Ectodermal cell (in vitro differentiated cells): ENCODE measurements at regions not wholly inside any gene's neighbourhood (a gene's known extent, or its start where the extent isn't known, plus 50 kb on each side); places are given as distances from the start of the nearest gene placed in this dataset.

ENCODE experiments used
- H3K27ac ChIP-seq: 2 replicates; pipeline ENCODE4 v1.7.0; 2013; ENCODE audit warnings: mild to moderate bottlenecking, low read depth, low read length; ENCODE audit not compliant: insufficient read depth, poor library complexity, severe bottlenecking
- H3K27me3 ChIP-seq: 2 replicates; pipeline ENCODE4 v1.7.0; 2013; ENCODE audit warnings: mild to moderate bottlenecking, low read length; ENCODE audit not compliant: insufficient read depth, control insufficient read depth, poor library complexity, severe bottlenecking
- H3K36me3 ChIP-seq: one replicate; pipeline ENCODE4 v1.7.0; 2013; ENCODE audit warnings: low read length; ENCODE audit not compliant: control insufficient read depth, insufficient read depth
- H3K4me1 ChIP-seq: one replicate; pipeline ENCODE4 v1.7.0; 2013; ENCODE audit warnings: low read length; ENCODE audit not compliant: control insufficient read depth, insufficient read depth
- H3K4me3 ChIP-seq: 2 replicates; pipeline ENCODE4 v1.7.0; 2013; ENCODE audit warnings: low read depth, low read length, control low read depth; ENCODE audit not compliant: insufficient read depth
- H3K9me3 ChIP-seq: 2 replicates; pipeline ENCODE4 v1.7.0; 2013; ENCODE audit warnings: mild to moderate bottlenecking, low read length, moderate library complexity; ENCODE audit not compliant: control insufficient read depth
- WGBS, 2 experiments: methylation state at CpG; one replicate each; pipeline ENCODE4 v1.1.7; 2013; ENCODE audit warnings: missing lambda C conversion rate in 2 of 2; 5-methylcytosine and 5-hydroxymethylcytosine counted together

- H3K27ac ChIP-seq: no peak overlapping the region
- WGBS, 2 experiments: 96 to 97% methylated on average over 2 of the region's 2 CpGs
- H3K27me3 ChIP-seq: no peaks in the 10 kb centered on the region
- no peak overlapping the region for H3K4me3 ChIP-seq
- no peaks in the 10 kb centered on the region for H3K4me1 ChIP-seq
- no peaks in the 10 kb centered on the region for H3K9me3 ChIP-seq
- H3K36me3 ChIP-seq: no peaks in the 10 kb centered on the region
Measured at GRCh38 chr18:39349801-39350200, 1784.2 kb upstream of the CELF4 start.

DNA sequence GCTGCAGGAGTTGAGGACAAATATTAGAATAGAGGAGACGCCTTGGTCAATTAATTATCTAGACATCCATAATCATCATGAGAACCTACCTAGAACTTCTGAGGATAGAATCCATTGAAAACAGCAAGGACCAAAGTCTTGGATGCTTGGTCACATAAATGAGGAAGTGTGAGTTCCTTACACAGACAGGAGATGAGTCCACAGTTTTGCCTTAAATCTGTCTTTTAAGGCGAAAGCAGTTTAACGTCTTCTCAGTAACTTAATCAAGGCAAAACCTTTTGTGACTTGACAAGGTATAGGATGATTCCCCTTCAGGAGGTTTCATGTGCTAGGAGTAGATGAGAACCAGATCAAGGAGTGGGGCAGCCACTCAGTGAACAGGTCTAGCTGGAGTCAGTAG lies 1783.2 kb upstream of the CELF4 start:
- Histone ChIP-seq H3K4me3 (no peak overlapping the region), H3K9me3 (no peaks in the 10 kb centered on the region), H3K27me3 (no peaks in the 10 kb centered on the region), H3K27ac (no peak overlapping the region), H3K36me3 (no peaks in the 10 kb centered on the region), H3K4me1 (no peaks in the 10 kb centered on the region)
- 96 to 99% methylated on average over 2 to 3 of the region's 3 CpGs for WGBS, 2 experiments

DNA sequence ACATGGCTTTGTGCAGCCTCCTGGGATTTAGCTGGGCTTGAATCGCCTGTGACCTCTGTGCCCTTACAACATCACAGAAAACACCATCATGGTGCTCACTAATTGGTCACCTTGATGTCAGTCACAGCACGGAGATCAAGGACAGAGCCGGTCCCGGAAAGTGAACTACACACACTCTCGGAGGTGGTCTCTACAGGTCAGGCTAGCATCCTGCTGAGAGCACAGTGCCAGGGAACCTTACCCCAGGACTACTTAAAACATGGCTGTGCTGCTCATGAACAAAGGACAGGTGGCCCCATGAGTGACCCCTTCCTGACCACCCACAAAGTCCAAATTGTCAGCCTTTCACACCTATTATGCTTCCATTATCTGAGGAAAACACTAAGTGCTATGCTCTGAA lies 1782.1 kb upstream of the CELF4 start:
- no peaks in the 10 kb centered on the region for H3K27me3 ChIP-seq
- no peaks in the 10 kb centered on the region for H3K4me1 ChIP-seq
- no peaks in the 10 kb centered on the region for H3K36me3 ChIP-seq
- H3K4me3 ChIP-seq: no peak overlapping the region
- 89 to 92% methylated on average over 5 of the region's 5 CpGs for WGBS, 2 experiments
- no peaks in the 10 kb centered on the region for H3K9me3 ChIP-seq
- no peak overlapping the region for H3K27ac ChIP-seq

- Histone ChIP-seq H3K4me1 (no peaks in the 10 kb centered on the region), H3K27me3 (no peaks in the 10 kb centered on the region), H3K9me3 (no peaks in the 10 kb centered on the region), H3K27ac (no peak overlapping the region), H3K4me3 (no peak overlapping the region), H3K36me3 (no peaks in the 10 kb centered on the region)
- WGBS, 2 experiments: 100% methylated on average over 1 of the region's 1 CpG; no CpG with 5 or more reads in 1 of the 2 experiments
Measured at GRCh38 chr18:39346916-39347315, 1781.3 kb upstream of the CELF4 start.

GRCh38 chr18:39345321-39345720 lies 1779.7 kb upstream of the CELF4 start:
- 82 to 83% methylated on average over 1 to 2 of the region's 2 CpGs for WGBS, 2 experiments
- no peaks in the 10 kb centered on the region for H3K36me3 ChIP-seq

DNA sequence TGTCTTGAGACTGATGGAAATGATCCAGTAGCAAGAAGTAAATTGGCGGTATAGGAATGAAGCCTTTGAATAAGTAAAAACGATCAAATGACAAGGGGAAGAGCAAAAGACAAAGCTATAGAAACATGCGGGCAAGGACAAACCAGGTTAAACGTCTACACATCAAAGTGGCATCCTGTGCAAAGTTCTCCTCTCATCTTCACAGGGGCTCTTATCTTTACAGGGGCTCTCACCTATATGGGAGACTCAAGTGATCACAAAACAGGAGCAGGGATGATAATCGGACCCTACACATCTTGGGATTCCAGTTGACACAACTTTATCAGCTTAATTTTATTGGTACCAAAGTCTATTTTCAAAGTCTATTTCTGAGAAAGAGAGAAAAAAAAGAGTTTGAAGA lies 1778.9 kb upstream of the CELF4 start:
- 87 to 90% methylated on average over 5 of the region's 5 CpGs for WGBS, 2 experiments
- H3K27me3 ChIP-seq: no peaks in the 10 kb centered on the region
- no peaks in the 10 kb centered on the region for H3K9me3 ChIP-seq

More at GRCh38 chr18:39345321-39345720, 1779.7 kb upstream of the CELF4 start:
- H3K27me3 ChIP-seq: no peaks in the 10 kb centered on the region
- H3K4me3 ChIP-seq: no peak overlapping the region
- no peaks in the 10 kb centered on the region for H3K4me1 ChIP-seq
- H3K9me3 ChIP-seq: no peaks in the 10 kb centered on the region
- no peak overlapping the region for H3K27ac ChIP-seq

DNA sequence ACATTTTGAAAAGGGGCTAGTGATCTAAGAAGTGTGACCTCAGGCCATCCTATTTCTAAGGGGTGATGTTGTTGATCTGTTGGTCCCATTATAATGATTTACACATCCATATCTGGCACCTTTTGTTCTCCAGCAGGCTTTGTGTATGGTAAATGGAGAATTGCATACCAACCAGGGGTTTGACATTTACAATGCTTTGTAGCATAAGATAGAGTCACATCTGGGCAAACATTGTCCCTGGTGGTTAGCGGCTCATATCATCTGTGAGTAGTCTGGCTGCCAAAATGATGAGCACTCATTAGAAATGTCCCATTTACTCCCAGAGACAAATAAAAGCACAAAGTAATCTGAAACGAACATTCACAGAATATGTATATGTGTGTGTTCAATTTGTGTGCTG lies 1775.5 kb upstream of the CELF4 start:
- H3K9me3 ChIP-seq: no peaks in the 10 kb centered on the region
- H3K4me3 ChIP-seq: no peak overlapping the region
- no peak overlapping the region for H3K27ac ChIP-seq
- H3K4me1 ChIP-seq: no peaks in the 10 kb centered on the region
- 90 to 96% methylated on average over 2 of the region's 2 CpGs for WGBS, 2 experiments
- no peaks in the 10 kb centered on the region for H3K27me3 ChIP-seq
- H3K36me3 ChIP-seq: no peaks in the 10 kb centered on the region

More for the DNA sequence above, 1778.9 kb upstream of the CELF4 start:
- Histone ChIP-seq H3K27ac (no peak overlapping the region), H3K4me1 (no peaks in the 10 kb centered on the region), H3K4me3 (no peak overlapping the region), H3K36me3 (no peaks in the 10 kb centered on the region)

GRCh38 chr18:39340418-39340817 lies 1774.8 kb upstream of the CELF4 start:
- Histone ChIP-seq H3K4me3 (no peak overlapping the region), H3K36me3 (no peaks in the 10 kb centered on the region), H3K4me1 (no peaks in the 10 kb centered on the region), H3K27me3 (no peaks in the 10 kb centered on the region), H3K27ac (no peak overlapping the region), H3K9me3 (no peaks in the 10 kb centered on the region)
- no CpG with 5 or more reads among the region's 1 CpG for WGBS, 2 experiments

DNA sequence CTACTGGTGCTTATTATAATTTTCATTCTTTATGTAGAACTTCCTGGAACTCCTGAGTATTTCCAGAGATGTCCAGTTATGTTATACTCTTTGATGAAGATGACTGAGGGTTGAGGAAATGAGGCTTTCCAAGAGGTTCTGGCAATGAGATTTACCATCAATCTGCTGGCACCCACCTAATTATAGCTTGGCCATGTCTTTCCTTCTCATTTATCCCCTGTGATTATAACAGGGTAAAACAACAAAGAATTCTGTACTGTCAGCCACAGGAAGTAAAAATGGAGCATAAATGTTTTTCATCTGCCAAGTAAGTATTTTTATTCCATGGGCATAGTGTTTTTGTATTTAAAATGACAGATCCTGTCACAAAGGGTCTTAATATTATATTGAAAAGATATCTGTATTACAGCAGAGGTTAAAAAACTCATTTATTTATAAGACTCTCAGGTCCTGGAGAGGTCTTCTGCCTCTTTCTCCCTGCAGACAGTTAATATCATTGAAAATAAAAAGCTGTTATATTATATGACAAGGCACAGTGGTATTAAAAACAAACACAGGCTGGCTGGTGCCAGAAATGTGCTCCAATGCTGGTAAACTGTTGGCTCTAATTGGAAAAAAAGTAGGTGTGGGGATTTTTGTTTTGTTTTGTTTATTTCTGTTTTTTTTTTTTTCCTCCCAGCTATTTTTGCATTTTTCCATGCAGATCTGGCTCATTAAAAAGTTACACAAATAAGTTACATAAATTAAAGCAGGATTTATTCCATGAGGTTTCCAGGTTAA lies 1764.1 kb upstream of the CELF4 start:
- H3K36me3 ChIP-seq: no peaks in the 10 kb centered on the region
- H3K4me1 ChIP-seq: no peaks in the 10 kb centered on the region
- H3K4me3 ChIP-seq: no peak overlapping the region
- H3K27me3 ChIP-seq: no peaks in the 10 kb centered on the region
- H3K9me3 ChIP-seq: no peaks in the 10 kb centered on the region
- H3K27ac ChIP-seq: no peak overlapping the region

- H3K27ac ChIP-seq: no peak overlapping the region
- no peaks in the 10 kb centered on the region for H3K36me3 ChIP-seq
- 93 to 100% methylated on average over 1 of the region's 2 CpGs for WGBS, 2 experiments
- H3K4me1 ChIP-seq: no peaks in the 10 kb centered on the region
- H3K4me3 ChIP-seq: no peak overlapping the region
- H3K27me3 ChIP-seq: no peaks in the 10 kb centered on the region
- H3K9me3 ChIP-seq: no peaks in the 10 kb centered on the region
Measured at GRCh38 chr18:39326772-39327171, 1761.2 kb upstream of the CELF4 start.
